ENCODE measurements at regions not wholly inside any gene's neighbourhood (a gene's known extent, or its start where the extent isn't known, plus 50 kb on each side); places are given as distances from the start of the nearest gene placed in this dataset.

DNA sequence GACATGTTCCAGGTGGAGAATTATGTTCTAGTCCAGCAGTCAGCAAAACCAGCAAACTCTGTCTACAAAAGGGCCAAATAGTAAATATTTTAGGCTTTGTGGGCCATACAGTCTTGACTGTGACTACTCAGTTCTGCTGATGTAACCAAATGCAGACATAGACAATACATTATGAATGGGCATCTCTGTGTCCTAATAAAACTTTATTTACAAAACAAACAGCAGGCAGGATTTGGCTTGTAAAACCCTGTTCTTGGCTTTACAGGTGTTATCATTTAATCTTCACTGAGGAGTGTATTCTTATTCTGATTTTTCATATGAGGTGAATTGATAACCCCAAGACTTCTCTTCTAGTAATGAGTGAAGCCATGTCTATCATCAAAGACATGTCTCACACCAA, 278.6 kb downstream of the DUSP6 start:
- DNase-seq, result no peak
- Histone ChIP-seq H2BK120ac (ENCODE audit: low read depth, low read length) (no peak overlapping the region), H3K36me3 (ENCODE audit: control insufficient read depth in 1 of 2, insufficient read depth in 2 of 2, low read depth in 1 of 2, low read length in 2 of 2) (no peaks in the 10 kb centered on the region), H2BK5ac (ENCODE audit: low read depth, low read length, poor library complexity, severe bottlenecking) (no peak overlapping the region), H3K27ac (ENCODE audit: low read length, poor library complexity, severe bottlenecking) (peak overlapping the region; percentile 74), H4K91ac (ENCODE audit: low read length) (no peak overlapping the region), H3K23ac (ENCODE audit: low read length in 2 of 2) (no peak overlapping the region), H3K9me3 (ENCODE audit: control insufficient read depth, low read length) (no peaks in the 10 kb centered on the region), H3K4me3 (ENCODE audit: insufficient read depth in 1 of 2, low read depth in 1 of 2, low read length in 2 of 2) (no peak overlapping the region), H2BK15ac (ENCODE audit: low read depth, poor library complexity, severe bottlenecking) (no peak overlapping the region), H3K14ac (ENCODE audit: low read length in 2 of 2) (no peak overlapping the region), H4K8ac (ENCODE audit: low read length) (no peak overlapping the region), H3K4ac (ENCODE audit: low read depth in 1 of 2, low read length in 2 of 2) (no peak overlapping the region), H2AFZ (ENCODE audit: low read depth, low read length) (no peak overlapping the region), H3K18ac (ENCODE audit: low read depth in 1 of 2, low read length in 2 of 2) (no peak overlapping the region), H2BK12ac (ENCODE audit: low read length in 2 of 2) (no peak overlapping the region), H3K9ac (ENCODE audit: low read length) (peak overlapping the region; percentile 63), H3K4me2 (ENCODE audit: low read length, poor library complexity, severe bottlenecking) (no peak overlapping the region), H3K79me1 (replicated peaks; ENCODE audit: low read length, poor library complexity, severe bottlenecking) (no peaks in the 10 kb centered on the region), H3K27me3 (ENCODE audit: control insufficient read depth in 1 of 2, insufficient read depth in 1 of 2, low read length in 2 of 2) (no peaks in the 10 kb centered on the region), H3K4me1 (ENCODE audit: control insufficient read depth, insufficient read depth, low read depth, low read length) (no peaks in the 10 kb centered on the region), H2AK5ac (ENCODE audit: low read length, severe bottlenecking) (peak overlapping the region; percentile 70)

GRCh38 chr12:89073027-89073398, 279.3 kb downstream of the DUSP6 start:
- 91% methylated on average over 1 of the region's 1 CpG for WGBS
- DNase-seq, result peak; percentile 39
- Histone ChIP-seq H2BK5ac (ENCODE audit: low read depth, low read length, poor library complexity, severe bottlenecking) (no peak overlapping the region), H3K14ac (ENCODE audit: low read length in 2 of 2) (no peak overlapping the region), H2AK5ac (ENCODE audit: low read length, severe bottlenecking) (no peak overlapping the region), H3K9ac (ENCODE audit: low read length) (peak overlapping the region; percentile 78), H3K79me1 (replicated peaks; ENCODE audit: low read length, poor library complexity, severe bottlenecking) (no peaks in the 10 kb centered on the region), H2BK15ac (ENCODE audit: low read depth, poor library complexity, severe bottlenecking) (no peak overlapping the region), H3K4me3 (ENCODE audit: insufficient read depth in 1 of 2, low read depth in 1 of 2, low read length in 2 of 2) (no peak overlapping the region), H4K91ac (ENCODE audit: low read length) (no peak overlapping the region), H2AFZ (ENCODE audit: low read depth, low read length) (no peak overlapping the region), H3K4me1 (ENCODE audit: control insufficient read depth, insufficient read depth, low read depth, low read length) (no peaks in the 10 kb centered on the region), H2BK12ac (ENCODE audit: low read length in 2 of 2) (no peak overlapping the region), H3K27me3 (ENCODE audit: control insufficient read depth in 1 of 2, insufficient read depth in 1 of 2, low read length in 2 of 2) (no peaks in the 10 kb centered on the region), H3K36me3 (ENCODE audit: control insufficient read depth in 1 of 2, insufficient read depth in 2 of 2, low read depth in 1 of 2, low read length in 2 of 2) (no peaks in the 10 kb centered on the region), H4K8ac (ENCODE audit: low read length) (no peak overlapping the region), H3K9me3 (ENCODE audit: control insufficient read depth, low read length) (no peaks in the 10 kb centered on the region), H3K4ac (ENCODE audit: low read depth in 1 of 2, low read length in 2 of 2) (no peak overlapping the region), H3K18ac (ENCODE audit: low read depth in 1 of 2, low read length in 2 of 2) (no peak overlapping the region), H3K23ac (ENCODE audit: low read length in 2 of 2) (no peak overlapping the region), H2BK120ac (ENCODE audit: low read depth, low read length) (no peak overlapping the region), H3K27ac (ENCODE audit: low read length, poor library complexity, severe bottlenecking) (peak overlapping the region; percentile 54), H3K4me2 (ENCODE audit: low read length, poor library complexity, severe bottlenecking) (no peak overlapping the region)

- WGBS, result 92% methylated on average over 2 of the region's 4 CpGs
- no peak overlapping the region for H3K4me3 ChIP-seq (ENCODE audit: insufficient read depth in 1 of 2, low read depth in 1 of 2, low read length in 2 of 2)
Measured at GRCh38 chr12:89072294-89073026, 279.8 kb downstream of the DUSP6 start.

GRCh38 chr12:89070603-89071002, 281.7 kb downstream of the DUSP6 start:
- Histone ChIP-seq H3K79me1 (replicated peaks; ENCODE audit: low read length, poor library complexity, severe bottlenecking) (no peaks in the 10 kb centered on the region), H4K91ac (ENCODE audit: low read length) (no peak overlapping the region), H3K14ac (ENCODE audit: low read length in 2 of 2) (no peak overlapping the region), H3K4me1 (ENCODE audit: control insufficient read depth, insufficient read depth, low read depth, low read length) (no peaks in the 10 kb centered on the region), H3K4me2 (ENCODE audit: low read length, poor library complexity, severe bottlenecking) (no peak overlapping the region), H3K18ac (ENCODE audit: low read depth in 1 of 2, low read length in 2 of 2) (no peak overlapping the region), H4K8ac (ENCODE audit: low read length) (no peak overlapping the region), H2BK12ac (ENCODE audit: low read length in 2 of 2) (no peak overlapping the region), H3K27me3 (ENCODE audit: control insufficient read depth in 1 of 2, insufficient read depth in 1 of 2, low read length in 2 of 2) (no peaks in the 10 kb centered on the region), H2BK120ac (ENCODE audit: low read depth, low read length) (no peak overlapping the region), H3K36me3 (ENCODE audit: control insufficient read depth in 1 of 2, insufficient read depth in 2 of 2, low read depth in 1 of 2, low read length in 2 of 2) (no peaks in the 10 kb centered on the region), H2BK15ac (ENCODE audit: low read depth, poor library complexity, severe bottlenecking) (no peak overlapping the region), H2AFZ (ENCODE audit: low read depth, low read length) (no peak overlapping the region), H3K4ac (ENCODE audit: low read depth in 1 of 2, low read length in 2 of 2) (no peak overlapping the region), H3K27ac (ENCODE audit: low read length, poor library complexity, severe bottlenecking) (no peak overlapping the region), H3K9ac (ENCODE audit: low read length) (no peak overlapping the region), H3K23ac (ENCODE audit: low read length in 2 of 2) (no peak overlapping the region), H3K9me3 (ENCODE audit: control insufficient read depth, low read length) (no peaks in the 10 kb centered on the region), H2AK5ac (ENCODE audit: low read length, severe bottlenecking) (peak overlapping the region; percentile 19), H3K4me3 (ENCODE audit: insufficient read depth in 1 of 2, low read depth in 1 of 2, low read length in 2 of 2) (no peak overlapping the region), H2BK5ac (ENCODE audit: low read depth, low read length, poor library complexity, severe bottlenecking) (no peak overlapping the region)
- DNase-seq, result no peak
- 100% methylated on average over 1 of the region's 1 CpG for WGBS

More at GRCh38 chr12:89072294-89073026, 279.8 kb downstream of the DUSP6 start:
- no peak overlapping the region for H3K4ac ChIP-seq (ENCODE audit: low read depth in 1 of 2, low read length in 2 of 2)
- H3K27me3 ChIP-seq (ENCODE audit: control insufficient read depth in 1 of 2, insufficient read depth in 1 of 2, low read length in 2 of 2), result no peaks in the 10 kb centered on the region
- H2BK15ac ChIP-seq (ENCODE audit: low read depth, poor library complexity, severe bottlenecking), result no peak overlapping the region
- H4K91ac ChIP-seq (ENCODE audit: low read length), result no peak overlapping the region
- DNase-seq, result no peak
- no peak overlapping the region for H2AFZ ChIP-seq (ENCODE audit: low read depth, low read length)
- H3K27ac ChIP-seq (ENCODE audit: low read length, poor library complexity, severe bottlenecking), result peak overlapping the region; percentile 54
- H3K9ac ChIP-seq (ENCODE audit: low read length), result peak overlapping the region; percentile 78
- H4K8ac ChIP-seq (ENCODE audit: low read length), result no peak overlapping the region
- H3K4me2 ChIP-seq (ENCODE audit: low read length, poor library complexity, severe bottlenecking), result no peak overlapping the region
- H2BK5ac ChIP-seq (ENCODE audit: low read depth, low read length, poor library complexity, severe bottlenecking), result no peak overlapping the region
- no peak overlapping the region for H3K14ac ChIP-seq (ENCODE audit: low read length in 2 of 2)
- H3K9me3 ChIP-seq (ENCODE audit: control insufficient read depth, low read length), result no peaks in the 10 kb centered on the region
- no peaks in the 10 kb centered on the region for H3K79me1 ChIP-seq (replicated peaks; ENCODE audit: low read length, poor library complexity, severe bottlenecking)
- H2BK12ac ChIP-seq (ENCODE audit: low read length in 2 of 2), result no peak overlapping the region
- no peak overlapping the region for H2BK120ac ChIP-seq (ENCODE audit: low read depth, low read length)
- H3K23ac ChIP-seq (ENCODE audit: low read length in 2 of 2), result no peak overlapping the region
- H3K18ac ChIP-seq (ENCODE audit: low read depth in 1 of 2, low read length in 2 of 2), result no peak overlapping the region
- no peaks in the 10 kb centered on the region for H3K36me3 ChIP-seq (ENCODE audit: control insufficient read depth in 1 of 2, insufficient read depth in 2 of 2, low read depth in 1 of 2, low read length in 2 of 2)
- no peaks in the 10 kb centered on the region for H3K4me1 ChIP-seq (ENCODE audit: control insufficient read depth, insufficient read depth, low read depth, low read length)
- no peak overlapping the region for H2AK5ac ChIP-seq (ENCODE audit: low read length, severe bottlenecking)
